K562 (cell line): ENCODE measurements at regions not wholly inside any gene's neighbourhood (a gene's known extent, or its start where the extent isn't known, plus 50 kb on each side); places are given as distances from the start of the nearest gene placed in this dataset.

Source experiments
- ATAC-seq: fragments of 200-7000 bp; cut with Tn5 transposase; 3 replicates; pipeline ENCODE4 v1.9.1; 2020; ENCODE audit warnings: moderate library complexity
- BruUV-seq: library from RNA; stranded (reverse); fragments of 400-500 nt; replicated peaks from 2 replicates; lab custom pipeline; 2021; lab: Mats Ljungman, UMichigan
- CTCF ChIA-PET: fragments of 300-600 bp; formaldehyde crosslinking; extraction: SDS; loops from one replicate; lab custom pipeline; 2021; ENCODE audit warnings: low intra/inter-chr PET ratio; lab: Yijun Ruan, JAX
- POLR2A ChIA-PET: fragments of 300-600, 350-650 bp; sonication (Branson Sonifier 250); formaldehyde crosslinking; extraction: SDS; loops from one replicate; lab custom pipeline; 2021; ENCODE audit warnings: antibody characterized with exemption, inconsistent platforms; lab: Yijun Ruan, JAX
- DNase-seq, 4 experiments: peaks; one replicate each; pipeline versions ENCODE4 v3.0.0 to v3.0.0-alpha.2; 2011 to 2018; ENCODE audit warnings: low spot score in 3 of 4, mixed read lengths in 3 of 4; ENCODE audit errors: extremely low read depth in 1 of 4
- FAIRE-seq: peaks from 2 replicates; lab custom pipeline; 2011; peaks lifted over from hg19 to GRCh38; lab: Jason Lieb, UNC
- H2AFZ ChIP-seq: 2 replicates; pipeline ENCODE4 v1.6.0; 2011; ENCODE audit warnings: low read depth, low read length, control low read depth, inconsistent platforms
- H3K27ac ChIP-seq: fragments of 200-600 bp; 3 replicates; pipeline ENCODE4 v1.8.0; 2011; ENCODE audit warnings: low read depth, mild to moderate bottlenecking, control low read depth, inconsistent platforms, low read length, moderate library complexity, mixed read lengths; ENCODE audit errors: extremely low read depth
- H3K27me3 ChIP-seq, 2 experiments: fragments of 300-600 bp in 1 of 2; 2 replicates in 1 of 2; 3 replicates in 1 of 2; pipeline versions ENCODE4 v1.6.0 to v1.8.0; 2011; ENCODE audit warnings: inconsistent platforms in 2 of 2, low read length in 2 of 2, mild to moderate bottlenecking in 1 of 2, mixed read lengths in 1 of 2, moderate library complexity in 1 of 2; ENCODE audit not compliant: control insufficient read depth in 2 of 2, insufficient read depth in 2 of 2
- H3K36me3 ChIP-seq: fragments of 300-600 bp; 3 replicates; pipeline ENCODE4 v1.8.0; 2011; ENCODE audit warnings: mild to moderate bottlenecking, low read length, inconsistent platforms; ENCODE audit not compliant: control insufficient read depth, insufficient read depth
- H3K4me1 ChIP-seq, 2 experiments: fragments of 200-600 bp in 1 of 2; replicated peaks in 1 of 2; 2 replicates in 1 of 2; 3 replicates in 1 of 2; pipeline versions ENCODE4 v1.5.1 to v1.8.0; 2011; ENCODE audit warnings: inconsistent platforms in 2 of 2, low read length in 2 of 2, mild to moderate bottlenecking in 1 of 2, mixed read lengths in 1 of 2, moderate library complexity in 1 of 2; ENCODE audit not compliant: control insufficient read depth in 2 of 2, insufficient read depth in 2 of 2
- H3K4me2 ChIP-seq: 2 replicates; pipeline ENCODE4 v1.6.1; 2011; ENCODE audit warnings: low read length, control low read depth, inconsistent platforms, mixed read lengths; ENCODE audit not compliant: insufficient read depth
- H3K4me3 ChIP-seq: fragments of 200-600 bp; sonication (generic), shearing (Covaris generic); 2 replicates; pipeline ENCODE4 v1.5.1; 2016; ENCODE audit warnings: control low read depth, inconsistent platforms
- H3K79me2 ChIP-seq: fragments of 200-600 bp; 3 replicates; pipeline ENCODE4 v1.8.0; 2011; ENCODE audit warnings: low read length, inconsistent platforms; ENCODE audit not compliant: control insufficient read depth, insufficient read depth
- H3K9ac ChIP-seq, 2 experiments: 2 replicates each; pipeline versions ENCODE4 v1.6.0 to v1.6.1; 2011; ENCODE audit warnings: low read depth in 2 of 2, low read length in 2 of 2, control low read depth in 1 of 2, inconsistent platforms in 1 of 2, mild to moderate bottlenecking in 1 of 2, mixed read lengths in 1 of 2; ENCODE audit not compliant: insufficient read depth in 1 of 2
- H3K9me1 ChIP-seq: one replicate; pipeline ENCODE4 v1.6.0; 2011; ENCODE audit warnings: inconsistent platforms, mild to moderate bottlenecking, low read length, moderate library complexity; ENCODE audit not compliant: control insufficient read depth, insufficient read depth
- H3K9me3 ChIP-seq: replicated peaks from 2 replicates; pipeline ENCODE4 v1.5.1; 2011; ENCODE audit warnings: low read depth, low read length, inconsistent platforms; ENCODE audit not compliant: control insufficient read depth, insufficient read depth
- H4K20me1 ChIP-seq: replicated peaks from 2 replicates; pipeline ENCODE4 v1.6.1; 2011; ENCODE audit warnings: low read length, inconsistent platforms, mixed read lengths; ENCODE audit not compliant: control insufficient read depth, insufficient read depth
- BDP1 ChIP-seq: IDR thresholded peaks from 3 replicates; pipeline ENCODE4 v1.6.1; 2011; ENCODE audit not compliant: insufficient read length, insufficient read depth
- BRF1 ChIP-seq: IDR thresholded peaks from 3 replicates; pipeline ENCODE4 v1.6.1; 2011; ENCODE audit warnings: borderline replicate concordance, mild to moderate bottlenecking; ENCODE audit not compliant: insufficient read length; ENCODE audit errors: extremely low read depth
- DMBX1 ChIP-seq: fragments of 250-450 bp; sonication (Bioruptor Pico); IDR thresholded peaks from 2 replicates; pipeline ENCODE4 v1.8.0; 2022; ENCODE audit warnings: inconsistent platforms, mild to moderate bottlenecking, moderate library complexity, borderline replicate concordance
- E2F1 ChIP-seq: sonication (generic); formaldehyde crosslinking; IDR thresholded peaks from 2 replicates; pipeline ENCODE4 v1.8.1; 2023; ENCODE audit warnings: mild to moderate bottlenecking, missing genetic modification reagents, moderate library complexity
- ELF1 ChIP-seq: fragments of 200-800 bp; sonication (Bioruptor generic); IDR thresholded peaks from 2 replicates; pipeline ENCODE4 v1.6.1; 2016; ENCODE audit warnings: missing genetic modification characterization, missing compliant biosample characterization
- HOXB6 ChIP-seq: fragments of 250-450 bp; sonication (Bioruptor Pico); IDR thresholded peaks from 2 replicates; pipeline ENCODE4 v1.5.1; 2022; ENCODE audit warnings: mild to moderate bottlenecking, borderline replicate concordance
- MTA2 ChIP-seq: fragments of 450-650 bp; IDR thresholded peaks from 2 replicates; pipeline ENCODE4 v1.6.1; 2016; ENCODE audit warnings: low read depth
- NFATC3 ChIP-seq: fragments of 450-650 bp; IDR thresholded peaks from 2 replicates; pipeline ENCODE4 v1.6.1; 2017; ENCODE audit warnings: mild to moderate bottlenecking
- NFYB ChIP-seq: IDR thresholded peaks from 2 replicates; pipeline ENCODE4 v1.6.1; 2011; ENCODE audit warnings: mild to moderate bottlenecking, moderate library complexity; ENCODE audit not compliant: insufficient read length; ENCODE audit errors: extremely low read depth
- POLR2AphosphoS2 ChIP-seq: IDR thresholded peaks from 2 replicates; pipeline ENCODE4 v1.6.1; 2012; ENCODE audit warnings: low read length, improper control_type of control experiment
- SMAD1 ChIP-seq: fragments of 150-350 bp; IDR thresholded peaks from 2 replicates; pipeline ENCODE4 v1.6.1; 2014; ENCODE audit warnings: low read length, low read depth; ENCODE audit not compliant: partially characterized antibody
- WHSC1 ChIP-seq: IDR thresholded peaks from one replicate; pipeline ENCODE4 v1.6.1; 2012; ENCODE audit warnings: low read length, control low read depth, inconsistent platforms
- ZBTB12 ChIP-seq: fragments of 250-450 bp; sonication (Bioruptor Pico); IDR thresholded peaks from 2 replicates; pipeline ENCODE4 v1.4.0; 2020
- ZNF133 ChIP-seq: fragments of 250-450 bp; sonication (Bioruptor Pico); IDR thresholded peaks from 2 replicates; pipeline ENCODE4 v1.4.0; 2020; ENCODE audit warnings: mild to moderate bottlenecking
- ZNF589 ChIP-seq: fragments of 200-800 bp; sonication (Bioruptor generic); IDR thresholded peaks from 2 replicates; pipeline ENCODE4 v1.6.1; 2016; ENCODE audit warnings: low read depth, missing genetic modification characterization, missing compliant biosample characterization
- ZZZ3 ChIP-seq: fragments of 450-650 bp; IDR thresholded peaks from 2 replicates; pipeline ENCODE4 v1.6.1; 2016; ENCODE audit warnings: antibody characterized with exemption, mild to moderate bottlenecking, moderate library complexity
- WGBS: fragments of 100-300 bp; shearing (Covaris generic); methylation state at CpG from one replicate; pipeline ENCODE4 v1.1.6; 2016; ENCODE audit warnings: low coverage, mixed read lengths; ENCODE audit not compliant: insufficient coverage; ENCODE audit errors: missing lambda C conversion rate; 5-methylcytosine and 5-hydroxymethylcytosine counted together
- in situ Hi-C: fragments of 300-500 bp; cut with MboI; formaldehyde crosslinking; loops from 4 replicates; pipeline ENCODE4 v1.15.0; 2018; ENCODE audit warnings: inconsistent platforms, mixed read lengths
- intact Hi-C: fragments of 100-400 bp; cut with micrococcal nuclease; formaldehyde crosslinking; loops from 2 replicates; pipeline ENCODE4 v1.14.2; 2022
- TF ChIP-seq, protein P1 (sequence below): fragments of 250-450 bp; sonication (Bioruptor Pico); IDR thresholded peaks from 2 replicates; pipeline ENCODE4 v1.8.0; 2021; ENCODE audit warnings: moderate library complexity, mild to moderate bottlenecking, inconsistent platforms
- TF ChIP-seq, protein P2 (sequence below): fragments of 250-450 bp; sonication (Bioruptor Pico); IDR thresholded peaks from 2 replicates; pipeline ENCODE4 v1.4.0; 2020; ENCODE audit warnings: mild to moderate bottlenecking, moderate library complexity
- TF ChIP-seq, protein P3 (sequence below): fragments of 450-650 bp; IDR thresholded peaks from 2 replicates; pipeline ENCODE4 v1.6.1; 2017; ENCODE audit warnings: mild to moderate bottlenecking, moderate library complexity

GRCh38 chr3:43978708-43979107, 263.0 kb upstream of the TOPAZ1 start (continued):
- TF ChIP-seq BDP1: no peak
- TF ChIP-seq HOXB6 (CRISPR knock-in tag): no peak
- TF ChIP-seq SMAD1: no peak
- no peak for TF ChIP-seq NFYB
- TF ChIP-seq ZNF133 (CRISPR knock-in tag): no peak
- TF ChIP-seq, protein P1, sequence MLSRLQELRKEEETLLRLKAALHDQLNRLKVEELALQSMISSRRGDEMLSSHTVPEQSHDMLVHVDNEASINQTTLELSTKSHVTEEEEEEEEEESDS: no peak
- no peak for TF ChIP-seq ZZZ3
- TF ChIP-seq ZBTB12 (CRISPR knock-in tag): no peak

DNA sequence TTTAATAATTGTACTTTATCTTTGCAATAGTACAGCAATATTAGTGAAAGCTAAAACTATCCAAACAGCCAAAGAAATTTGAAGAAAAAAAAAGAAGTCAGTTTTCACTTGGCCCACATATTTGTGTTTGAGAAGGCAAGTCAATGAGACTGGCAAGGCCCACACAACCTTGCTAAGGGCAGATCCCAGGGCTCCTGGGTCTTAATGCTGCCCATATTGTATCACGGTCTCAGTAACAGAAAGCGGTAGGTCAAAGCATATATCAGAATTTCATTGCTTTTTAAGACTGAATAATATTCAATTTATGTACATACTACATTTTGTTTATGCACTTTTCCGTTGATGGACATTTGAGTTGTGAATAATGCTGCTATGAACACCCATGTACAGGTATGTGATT, 262.0 kb upstream of the TOPAZ1 start:
- H3K9me1 ChIP-seq: no peaks in the 10 kb centered on the region
- DNase-seq (no peak), FAIRE-seq (no peak), ATAC-seq (no peak)
- no peaks in the 10 kb centered on the region for H4K20me1 ChIP-seq
- no peaks in the 10 kb centered on the region for H3K9me3 ChIP-seq
- ChIA-PET POLR2A (interaction anchor here (0.6 to 0.7 kb wide), 2 partner anchors 156 to 193 kb away, joined by 3 to 4 read pairs; no protein-coding TSS in a partner anchor), CTCF (no interaction called here)
- H3K4me1 ChIP-seq: no peaks in the 10 kb centered on the region
- WGBS: 0% methylated on average over 3 of the region's 3 CpGs
- H3K79me2 ChIP-seq: no peaks in the 10 kb centered on the region
- H3K4me3 ChIP-seq: no peak overlapping the region
- no TSS peak for BruUV-seq
- intact Hi-C loops: no loop called here
- in situ Hi-C loops: no loop called here
- H3K27me3 ChIP-seq: peaks cover 0 to 10% of the 10 kb centered on the region in 2 experiments; a peak in 3 of 5 replicates
- no peaks in the 10 kb centered on the region for H3K36me3 ChIP-seq
- H2AFZ ChIP-seq: no peak overlapping the region
- no peak overlapping the region for H3K27ac ChIP-seq
- H3K4me2 ChIP-seq: no peak overlapping the region
- H3K9ac ChIP-seq: no peak overlapping the region
- TF ChIP-seq NFATC3 (no peak), ZNF589 (CRISPR knock-in tag) (no peak), E2F1 (CRISPR knock-in tag) (no peak), ELF1 (tag) (no peak), BRF1 (no peak), DMBX1 (no peak), MTA2 (no peak), POLR2AphosphoS2 (no peak), WHSC1 (no peak)
- TF ChIP-seq, protein P2, sequence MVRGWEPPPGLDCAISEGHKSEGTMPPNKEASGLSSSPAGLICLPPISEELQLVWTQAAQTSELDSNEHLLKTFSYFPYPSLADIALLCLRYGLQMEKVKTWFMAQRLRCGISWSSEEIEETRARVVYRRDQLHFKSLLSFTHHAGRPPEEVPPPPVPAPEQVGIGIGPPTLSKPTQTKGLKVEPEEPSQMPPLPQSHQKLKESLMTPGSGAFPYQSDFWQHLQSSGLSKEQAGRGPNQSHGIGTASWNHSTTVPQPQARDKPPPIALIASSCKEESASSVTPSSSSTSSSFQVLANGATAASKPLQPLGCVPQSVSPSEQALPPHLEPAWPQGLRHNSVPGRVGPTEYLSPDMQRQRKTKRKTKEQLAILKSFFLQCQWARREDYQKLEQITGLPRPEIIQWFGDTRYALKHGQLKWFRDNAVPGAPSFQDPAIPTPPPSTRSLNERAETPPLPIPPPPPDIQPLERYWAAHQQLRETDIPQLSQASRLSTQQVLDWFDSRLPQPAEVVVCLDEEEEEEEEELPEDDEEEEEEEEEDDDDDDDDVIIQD (CRISPR knock-in tag): no peak
- TF ChIP-seq, protein P3, sequence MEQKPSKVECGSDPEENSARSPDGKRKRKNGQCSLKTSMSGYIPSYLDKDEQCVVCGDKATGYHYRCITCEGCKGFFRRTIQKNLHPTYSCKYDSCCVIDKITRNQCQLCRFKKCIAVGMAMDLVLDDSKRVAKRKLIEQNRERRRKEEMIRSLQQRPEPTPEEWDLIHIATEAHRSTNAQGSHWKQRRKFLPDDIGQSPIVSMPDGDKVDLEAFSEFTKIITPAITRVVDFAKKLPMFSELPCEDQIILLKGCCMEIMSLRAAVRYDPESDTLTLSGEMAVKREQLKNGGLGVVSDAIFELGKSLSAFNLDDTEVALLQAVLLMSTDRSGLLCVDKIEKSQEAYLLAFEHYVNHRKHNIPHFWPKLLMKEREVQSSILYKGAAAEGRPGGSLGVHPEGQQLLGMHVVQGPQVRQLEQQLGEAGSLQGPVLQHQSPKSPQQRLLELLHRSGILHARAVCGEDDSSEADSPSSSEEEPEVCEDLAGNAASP: no peak
